RWPE1 (cell line): ENCODE measurements at regions not wholly inside any gene's neighbourhood (a gene's known extent, or its start where the extent isn't known, plus 50 kb on each side); places are given as distances from the start of the nearest gene placed in this dataset.
"Not testable (repeated sequence)": the region's sequence is repeated elsewhere in the genome, so short reads cannot be mapped to it uniquely, and the experiment has no call there.

Experiments used
- CTCF ChIA-PET: fragments of 350-600 bp; sonication (Branson Sonifier 250); formaldehyde crosslinking; extraction: SDS; loops from one replicate; lab custom pipeline; 2021; lab: Yijun Ruan, JAX
- POLR2A ChIA-PET: fragments of 400-600 bp; formaldehyde crosslinking; extraction: SDS; loops from one replicate; lab custom pipeline; 2020; ENCODE audit warnings: antibody characterized with exemption; ENCODE audit not compliant: low non-redundant PET; lab: Yijun Ruan, JAX
- DNase-seq: peaks from one replicate; pipeline ENCODE4 v3.0.0; 2012; ENCODE audit warnings: low spot score
- H3K27ac ChIP-seq: fragments of 450-650 bp; 2 replicates; pipeline ENCODE4 v1.5.1; 2017
- TF ChIP-seq, protein P1 (sequence below): fragments of 450-650 bp; conservative IDR thresholded peaks from 2 replicates; pipeline ENCODE4 v1.5.1; 2017; ENCODE audit warnings: low read depth, mild to moderate bottlenecking

DNA sequence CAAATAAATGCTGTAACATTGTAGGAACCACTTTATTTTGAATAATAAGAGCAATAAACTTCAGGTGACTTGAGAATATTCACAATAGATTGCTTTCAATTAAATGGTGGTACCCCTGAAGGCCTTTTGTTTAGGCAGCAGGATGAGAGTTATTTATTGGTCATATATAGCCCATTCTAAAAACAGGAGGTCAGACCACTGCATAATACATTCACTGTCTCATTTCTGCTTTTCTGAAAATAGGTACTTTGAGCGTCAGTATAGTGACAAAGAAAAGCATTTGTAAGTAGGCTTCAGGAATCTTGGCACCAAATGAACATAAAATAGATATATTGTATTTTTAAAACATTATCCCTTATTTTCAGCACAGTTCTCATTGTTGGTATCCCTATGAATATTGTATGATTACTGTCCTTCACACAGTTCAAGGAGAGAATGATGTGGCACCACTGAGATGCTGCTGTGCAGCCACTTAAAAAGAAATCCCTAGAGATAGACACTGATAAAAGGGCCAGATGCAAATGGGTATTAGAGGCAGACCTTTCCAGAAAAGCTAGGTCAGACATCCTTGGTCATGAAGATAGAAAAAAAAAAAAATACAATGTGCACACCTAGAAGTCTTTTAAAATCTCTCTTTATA lies 381.8 kb upstream of the ST8SIA4 start:
- no peak for DNase-seq
- POLR2A ChIA-PET, result no interaction called here
- CTCF ChIA-PET, result no interaction called here
- H3K27ac ChIP-seq, result no peak overlapping the region
- TF ChIP-seq, protein P1, sequence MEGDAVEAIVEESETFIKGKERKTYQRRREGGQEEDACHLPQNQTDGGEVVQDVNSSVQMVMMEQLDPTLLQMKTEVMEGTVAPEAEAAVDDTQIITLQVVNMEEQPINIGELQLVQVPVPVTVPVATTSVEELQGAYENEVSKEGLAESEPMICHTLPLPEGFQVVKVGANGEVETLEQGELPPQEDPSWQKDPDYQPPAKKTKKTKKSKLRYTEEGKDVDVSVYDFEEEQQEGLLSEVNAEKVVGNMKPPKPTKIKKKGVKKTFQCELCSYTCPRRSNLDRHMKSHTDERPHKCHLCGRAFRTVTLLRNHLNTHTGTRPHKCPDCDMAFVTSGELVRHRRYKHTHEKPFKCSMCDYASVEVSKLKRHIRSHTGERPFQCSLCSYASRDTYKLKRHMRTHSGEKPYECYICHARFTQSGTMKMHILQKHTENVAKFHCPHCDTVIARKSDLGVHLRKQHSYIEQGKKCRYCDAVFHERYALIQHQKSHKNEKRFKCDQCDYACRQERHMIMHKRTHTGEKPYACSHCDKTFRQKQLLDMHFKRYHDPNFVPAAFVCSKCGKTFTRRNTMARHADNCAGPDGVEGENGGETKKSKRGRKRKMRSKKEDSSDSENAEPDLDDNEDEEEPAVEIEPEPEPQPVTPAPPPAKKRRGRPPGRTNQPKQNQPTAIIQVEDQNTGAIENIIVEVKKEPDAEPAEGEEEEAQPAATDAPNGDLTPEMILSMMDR, result no peak

GRCh38 chr5:101283938-101284337 lies 380.9 kb upstream of the ST8SIA4 start:
- DNase-seq, H3K27ac ChIP-seq, CTCF ChIA-PET, POLR2A ChIA-PET: not testable (repeated sequence)

- TF ChIP-seq, protein P1, result no peak
- DNase-seq, result no peak
- ChIA-PET CTCF (no interaction called here), POLR2A (no interaction called here)
- no peak overlapping the region for H3K27ac ChIP-seq
Measured at GRCh38 chr5:101278917-101279316, 375.8 kb upstream of the ST8SIA4 start.

DNA sequence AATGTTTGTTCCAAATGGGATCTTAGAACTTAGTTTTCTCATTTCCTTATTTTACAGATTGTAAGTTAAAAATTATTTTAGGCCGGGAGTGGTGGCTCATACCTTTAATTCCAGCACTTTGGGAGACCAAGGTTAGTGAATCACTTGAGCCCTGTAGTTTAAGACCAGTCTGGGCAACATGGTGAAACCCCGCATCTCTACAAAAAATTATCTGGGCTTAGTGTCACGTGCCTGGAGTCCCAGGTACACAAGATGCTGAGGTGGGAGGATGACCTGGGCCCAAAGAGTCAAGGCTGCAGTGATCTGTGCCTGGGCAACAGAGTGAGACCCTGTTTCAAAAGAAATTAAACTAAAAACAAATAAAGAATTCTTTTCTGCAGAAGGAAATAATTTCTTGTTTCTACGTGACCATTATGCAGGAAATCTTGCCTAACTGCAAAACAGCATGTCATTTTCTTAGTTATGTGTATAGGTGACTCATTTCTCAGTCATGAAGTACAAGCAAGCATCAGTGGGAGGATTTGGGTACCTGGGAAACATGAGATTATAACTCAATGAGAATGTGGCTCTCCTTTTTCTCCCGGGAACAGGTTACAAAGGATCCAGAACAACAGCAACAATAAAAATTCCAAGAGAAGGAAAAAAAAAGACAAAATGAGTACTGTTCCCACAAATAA lies 375.1 kb upstream of the ST8SIA4 start:
- H3K27ac ChIP-seq, result no peak overlapping the region
- ChIA-PET CTCF (no interaction called here), POLR2A (no interaction called here)
- TF ChIP-seq, protein P1, result no peak
- DNase-seq, result peak; percentile 33

GRCh38 chr5:101271945-101272344 lies 368.9 kb upstream of the ST8SIA4 start:
- CTCF ChIA-PET, result interaction anchor here (0.5 kb wide), 1 partner anchor 254 kb away, joined by 3 read pairs; no protein-coding TSS in a partner anchor
- POLR2A ChIA-PET, result no interaction called here
- TF ChIP-seq, protein P1, result no peak

GRCh38 chr5:101271416-101271815 lies 368.3 kb upstream of the ST8SIA4 start:
- TF ChIP-seq, protein P1, result no peak
- POLR2A ChIA-PET, result no interaction called here
- CTCF ChIA-PET, result interaction anchor here (0.5 kb wide), 1 partner anchor 253 kb away, joined by 3 read pairs; no protein-coding TSS in a partner anchor

More at GRCh38 chr5:101271945-101272344, 368.9 kb upstream of the ST8SIA4 start:
- no peak overlapping the region for H3K27ac ChIP-seq
- DNase-seq, result no peak

GRCh38 chr5:101260857-101261256 lies 357.8 kb upstream of the ST8SIA4 start:
- no peak overlapping the region for H3K27ac ChIP-seq
- DNase-seq, result no peak
- TF ChIP-seq, protein P1, result no peak
- POLR2A ChIA-PET, result no interaction called here
- CTCF ChIA-PET, result no interaction called here

More at GRCh38 chr5:101271416-101271815, 368.3 kb upstream of the ST8SIA4 start:
- DNase-seq, result no peak
- no peak overlapping the region for H3K27ac ChIP-seq
